Endometrium (tissue), 2 donors: ENCODE measurements at regions not wholly inside any gene's neighbourhood (a gene's known extent, or its start where the extent isn't known, plus 50 kb on each side); places are given as distances from the start of the nearest gene placed in this dataset.
"Not testable (repeated sequence)": the region's sequence is repeated elsewhere in the genome, so short reads cannot be mapped to it uniquely, and the experiment has no call there.

Experiments used
- FAIRE-seq: peaks from 2 replicates; lab custom pipeline; 2012; peaks lifted over from hg19 to GRCh38; lab: Jason Lieb, UNC
- donor health status: control.
- donor health status: control.

GRCh38 chr15:77896147-77897112 lies 181.1 kb downstream of the TBC1D2B start:
- not testable (repeated sequence) for FAIRE-seq

GRCh38 chr15:77895742-77896141 lies 181.8 kb downstream of the TBC1D2B start:
- FAIRE-seq, result no peak

- not testable (repeated sequence) for FAIRE-seq
Measured at GRCh38 chr15:77895145-77895544, 182.4 kb downstream of the TBC1D2B start.

- FAIRE-seq, result not testable (repeated sequence)
Measured at GRCh38 chr15:77893671-77894640, 183.6 kb downstream of the TBC1D2B start.

GRCh38 chr15:77893246-77893645 lies 184.3 kb downstream of the TBC1D2B start:
- not testable (repeated sequence) for FAIRE-seq

- FAIRE-seq, result no peak
Measured at GRCh38 chr15:77892335-77892734, 185.2 kb downstream of the TBC1D2B start.

GRCh38 chr15:77891862-77892261 lies 185.6 kb downstream of the TBC1D2B start:
- FAIRE-seq, result not testable (repeated sequence)

GRCh38 chr15:77890911-77891801 lies 186.4 kb downstream of the TBC1D2B start:
- FAIRE-seq, result peak; percentile 70

- FAIRE-seq, result not testable (repeated sequence)
Measured at GRCh38 chr15:77889828-77890725, 187.4 kb downstream of the TBC1D2B start.

GRCh38 chr15:77889009-77889806 lies 188.3 kb downstream of the TBC1D2B start:
- FAIRE-seq, result no peak

GRCh38 chr15:77887563-77888429 lies 189.7 kb downstream of the TBC1D2B start:
- FAIRE-seq, result not testable (repeated sequence)

GRCh38 chr15:77886805-77887448 lies 190.6 kb downstream of the TBC1D2B start:
- no peak for FAIRE-seq

- not testable (repeated sequence) for FAIRE-seq
Measured at GRCh38 chr15:77885877-77886500, 191.5 kb downstream of the TBC1D2B start.

GRCh38 chr15:77883012-77883411 lies 194.5 kb downstream of the TBC1D2B start:
- not testable (repeated sequence) for FAIRE-seq

GRCh38 chr15:77881950-77882349 lies 195.6 kb downstream of the TBC1D2B start:
- no peak for FAIRE-seq

GRCh38 chr15:77881535-77881934 lies 196.0 kb downstream of the TBC1D2B start:
- not testable (repeated sequence) for FAIRE-seq

- not testable (repeated sequence) for FAIRE-seq
Measured at GRCh38 chr15:77879466-77879865, 198.0 kb downstream of the TBC1D2B start.
